Hepatocyte (in vitro differentiated cells): ENCODE measurements at regions not wholly inside any gene's neighbourhood (a gene's known extent, or its start where the extent isn't known, plus 50 kb on each side); places are given as distances from the start of the nearest gene placed in this dataset.

Source experiments
- CTCF ChIP-seq: fragments of 200-600 bp; sonication (generic); IDR thresholded peaks from 2 replicates; pipeline ENCODE4 v1.5.1; 2016; ENCODE audit warnings: antibody characterized with exemption, mild to moderate bottlenecking; ENCODE audit not compliant: poor library complexity
- EZH2 ChIP-seq: fragments of 200-600 bp; sonication (generic); IDR thresholded peaks from 2 replicates; pipeline ENCODE4 v1.6.1; 2016; ENCODE audit warnings: antibody characterized with exemption, mild to moderate bottlenecking, borderline replicate concordance
- EZH2phosphoT487 ChIP-seq: fragments of 200-600 bp; sonication (generic); IDR thresholded peaks from one replicate; pipeline ENCODE4 v1.6.1; 2018; ENCODE audit warnings: antibody characterized with exemption, mild to moderate bottlenecking, low read depth, moderate library complexity; ENCODE audit not compliant: unreplicated experiment, severe bottlenecking

DNA sequence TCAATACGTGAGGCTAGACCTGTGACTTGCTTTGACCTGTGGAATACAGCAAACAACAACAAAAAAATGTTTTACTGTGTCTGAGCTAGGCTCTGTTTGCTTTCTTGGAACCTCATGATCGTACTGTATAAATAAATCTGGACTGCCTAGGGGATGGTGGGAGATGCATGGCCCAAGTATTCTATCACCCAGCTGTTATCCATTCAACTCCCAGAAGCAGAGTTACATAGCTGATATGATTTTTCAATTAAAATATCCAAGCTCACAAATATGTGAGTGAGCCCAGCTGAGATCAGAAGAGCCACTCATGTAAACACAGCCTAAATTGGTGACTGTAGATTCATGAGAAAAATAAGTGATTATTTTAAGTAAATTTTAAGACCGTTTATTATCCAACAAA, 154.1 kb upstream of the THUMPD2 start:
- no peak for TF ChIP-seq CTCF
- no peak for TF ChIP-seq EZH2phosphoT487
- no peak for TF ChIP-seq EZH2
